ENCODE measurements at regions not wholly inside any gene's neighbourhood (a gene's known extent, or its start where the extent isn't known, plus 50 kb on each side); places are given as distances from the start of the nearest gene placed in this dataset.

DNA sequence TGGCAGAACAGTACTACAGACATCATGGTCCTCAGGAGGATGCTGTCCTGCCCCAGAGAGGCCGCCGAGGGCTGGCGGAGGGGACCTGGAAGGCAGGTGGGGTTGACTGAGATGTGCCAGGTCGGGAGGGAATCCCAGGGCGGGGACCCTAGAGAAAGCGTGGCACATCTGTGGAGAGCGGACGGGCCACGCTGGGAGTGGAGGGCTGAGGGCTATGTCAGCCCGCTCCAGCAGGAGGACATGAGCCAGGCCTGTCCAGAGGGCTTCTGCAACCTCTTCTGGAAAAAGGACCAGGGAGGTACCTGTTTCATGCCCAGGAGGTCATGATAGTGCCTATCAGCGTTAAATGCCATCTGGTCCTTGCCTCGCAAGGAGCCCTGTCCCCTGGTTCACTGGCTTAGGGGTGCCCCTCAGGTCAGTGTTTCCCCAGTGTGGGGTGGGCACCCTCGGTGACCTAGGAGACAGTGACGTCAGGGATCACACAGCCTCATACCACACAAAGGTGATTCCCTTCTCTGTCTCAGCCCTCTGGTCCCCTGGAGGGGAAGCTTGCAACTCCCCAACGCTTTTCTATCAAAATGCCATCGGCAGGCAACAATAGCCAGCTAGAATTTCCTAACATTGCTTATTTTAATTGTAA, 103.6 kb upstream of the IER5L start:
- TF ChIP-seq POLR2AphosphoS5 (IDR thresholded peaks at IDR 0.05; ENCODE audit: low read depth) (no peak), SPI1 (IDR thresholded peaks at IDR 0.05; ENCODE audit: borderline replicate concordance, low read depth) (no peak), CTCF (IDR thresholded peaks at IDR 0.05; ENCODE audit: insufficient read depth, low read length) (no peak)
- TF ChIP-seq, protein P1, sequence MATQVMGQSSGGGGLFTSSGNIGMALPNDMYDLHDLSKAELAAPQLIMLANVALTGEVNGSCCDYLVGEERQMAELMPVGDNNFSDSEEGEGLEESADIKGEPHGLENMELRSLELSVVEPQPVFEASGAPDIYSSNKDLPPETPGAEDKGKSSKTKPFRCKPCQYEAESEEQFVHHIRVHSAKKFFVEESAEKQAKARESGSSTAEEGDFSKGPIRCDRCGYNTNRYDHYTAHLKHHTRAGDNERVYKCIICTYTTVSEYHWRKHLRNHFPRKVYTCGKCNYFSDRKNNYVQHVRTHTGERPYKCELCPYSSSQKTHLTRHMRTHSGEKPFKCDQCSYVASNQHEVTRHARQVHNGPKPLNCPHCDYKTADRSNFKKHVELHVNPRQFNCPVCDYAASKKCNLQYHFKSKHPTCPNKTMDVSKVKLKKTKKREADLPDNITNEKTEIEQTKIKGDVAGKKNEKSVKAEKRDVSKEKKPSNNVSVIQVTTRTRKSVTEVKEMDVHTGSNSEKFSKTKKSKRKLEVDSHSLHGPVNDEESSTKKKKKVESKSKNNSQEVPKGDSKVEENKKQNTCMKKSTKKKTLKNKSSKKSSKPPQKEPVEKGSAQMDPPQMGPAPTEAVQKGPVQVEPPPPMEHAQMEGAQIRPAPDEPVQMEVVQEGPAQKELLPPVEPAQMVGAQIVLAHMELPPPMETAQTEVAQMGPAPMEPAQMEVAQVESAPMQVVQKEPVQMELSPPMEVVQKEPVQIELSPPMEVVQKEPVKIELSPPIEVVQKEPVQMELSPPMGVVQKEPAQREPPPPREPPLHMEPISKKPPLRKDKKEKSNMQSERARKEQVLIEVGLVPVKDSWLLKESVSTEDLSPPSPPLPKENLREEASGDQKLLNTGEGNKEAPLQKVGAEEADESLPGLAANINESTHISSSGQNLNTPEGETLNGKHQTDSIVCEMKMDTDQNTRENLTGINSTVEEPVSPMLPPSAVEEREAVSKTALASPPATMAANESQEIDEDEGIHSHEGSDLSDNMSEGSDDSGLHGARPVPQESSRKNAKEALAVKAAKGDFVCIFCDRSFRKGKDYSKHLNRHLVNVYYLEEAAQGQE (IDR thresholded peaks at IDR 0.05; ENCODE audit: insufficient replicate concordance, low read depth) = no peak

Data from HL-60 (cell line).